H1 (cell line): ENCODE measurements at regions not wholly inside any gene's neighbourhood (a gene's known extent, or its start where the extent isn't known, plus 50 kb on each side); places are given as distances from the start of the nearest gene placed in this dataset.

Source experiments
- CTCF ChIA-PET: fragments of 300-600 bp; sonication (Branson Sonifier 250); formaldehyde crosslinking; loops from one replicate; lab custom pipeline; 2021; ENCODE audit not compliant: partially characterized antibody; lab: Charles Lee
- POLR2A ChIA-PET: fragments of 300-600 bp; sonication (Branson Sonifier 250); formaldehyde crosslinking; loops from one replicate; lab custom pipeline; 2021; ENCODE audit warnings: inconsistent platforms; ENCODE audit not compliant: partially characterized antibody; lab: Charles Lee
- DNase-seq, 2 experiments: peaks; one replicate each; pipeline versions ENCODE4 v3.0.0 to v3.0.0-alpha.2; 2010 to 2022; ENCODE audit warnings: low spot score in 2 of 2, low read depth in 1 of 2, mixed read lengths in 1 of 2
- FAIRE-seq: peaks from 2 replicates; lab custom pipeline; 2011; peaks lifted over from hg19 to GRCh38; lab: Jason Lieb, UNC
- H2AFZ ChIP-seq: 2 replicates; pipeline ENCODE4 v1.8.1; 2012; ENCODE audit warnings: low read length, inconsistent platforms
- H2AK5ac ChIP-seq: 2 replicates; pipeline ENCODE4 v1.6.1; 2013; ENCODE audit warnings: low read depth, low read length
- H2BK120ac ChIP-seq: replicated peaks from 2 replicates; pipeline ENCODE3; 2013; ENCODE audit warnings: low read depth, low read length, inconsistent platforms
- H2BK12ac ChIP-seq: 2 replicates; pipeline ENCODE4 v1.6.1; 2013; ENCODE audit warnings: low read depth, low read length
- H2BK15ac ChIP-seq: 2 replicates; pipeline ENCODE4 v1.6.1; 2013; ENCODE audit warnings: low read length
- H2BK20ac ChIP-seq: 2 replicates; pipeline ENCODE4 v1.6.1; 2013; ENCODE audit warnings: low read length
- H2BK5ac ChIP-seq: 2 replicates; pipeline ENCODE4 v1.6.1; 2013; ENCODE audit warnings: low read depth, low read length
- H3K14ac ChIP-seq: 2 replicates; pipeline ENCODE4 v1.6.1; 2013; ENCODE audit warnings: inconsistent platforms; ENCODE audit not compliant: insufficient read length
- H3K18ac ChIP-seq: 2 replicates; pipeline ENCODE4 v1.6.1; 2013; ENCODE audit warnings: low read length; ENCODE audit errors: extremely low read depth
- H3K23ac ChIP-seq: 2 replicates; pipeline ENCODE4 v1.6.1; 2013; ENCODE audit warnings: inconsistent platforms; ENCODE audit not compliant: insufficient read length
- H3K23me2 ChIP-seq: 2 replicates; pipeline ENCODE4 v1.6.1; 2013; ENCODE audit warnings: low read depth, low read length
- H3K27ac ChIP-seq: 2 replicates; pipeline ENCODE4 v1.6.1; 2011; ENCODE audit warnings: low read depth, low read length, inconsistent platforms
- H3K27me3 ChIP-seq, 4 experiments: replicated peaks in 1 of 4; 1 replicate in 1 of 4; 2 replicates in 3 of 4; pipeline versions ENCODE4 v1.6.1 to v1.8.1; 2011 to 2013; ENCODE audit warnings: low read length in 3 of 4, mild to moderate bottlenecking in 3 of 4, inconsistent platforms in 2 of 4, mixed read lengths in 2 of 4, moderate library complexity in 1 of 4; ENCODE audit not compliant: control insufficient read depth in 3 of 4, insufficient read depth in 3 of 4; ENCODE audit errors: extremely low read depth in 1 of 4
- H3K36me3 ChIP-seq, 4 experiments: 2 replicates each; pipeline versions ENCODE4 v1.6.1 to v1.8.1; 2011 to 2013; ENCODE audit warnings: mild to moderate bottlenecking in 4 of 4, low read length in 3 of 4, moderate library complexity in 2 of 4, control low read depth in 1 of 4, inconsistent platforms in 1 of 4; ENCODE audit not compliant: insufficient read depth in 4 of 4, control insufficient read depth in 2 of 4
- H3K4ac ChIP-seq: replicated peaks from 2 replicates; pipeline ENCODE3; 2013; ENCODE audit warnings: low read length, low read depth, mixed read lengths, inconsistent platforms; ENCODE audit not compliant: insufficient read length
- H3K4me1 ChIP-seq, 4 experiments: replicated peaks in 1 of 4; 1 replicate in 1 of 4; 2 replicates in 3 of 4; pipeline versions ENCODE4 v1.6.1 to v1.8.1; 2011 to 2013; ENCODE audit warnings: low read length in 3 of 4, inconsistent platforms in 2 of 4, mixed read lengths in 1 of 4; ENCODE audit not compliant: insufficient read depth in 4 of 4, control insufficient read depth in 3 of 4
- H3K4me2 ChIP-seq, 2 experiments: 2 replicates each; pipeline versions ENCODE4 v1.6.1 to v1.8.1; 2011 to 2013; ENCODE audit warnings: low read depth in 2 of 2, low read length in 2 of 2, control low read depth in 1 of 2, inconsistent platforms in 1 of 2, mild to moderate bottlenecking in 1 of 2; ENCODE audit not compliant: insufficient read depth in 1 of 2
- H3K4me3 ChIP-seq, 4 experiments: fragments of 200-600, 300-600 bp in 1 of 4; sonication (generic), shearing (Covaris generic), sonication (Bioruptor Twin) in 1 of 4; 2 replicates each; pipeline versions ENCODE4 v1.5.1 to v1.8.1; 2011 to 2016; ENCODE audit warnings: low read length in 4 of 4, low read depth in 3 of 4, control low read depth in 2 of 4, inconsistent platforms in 2 of 4, mild to moderate bottlenecking in 2 of 4, mixed read lengths in 1 of 4, moderate library complexity in 1 of 4; ENCODE audit not compliant: insufficient read depth in 2 of 4; ENCODE audit errors: extremely low read depth in 1 of 4
- H3K56ac ChIP-seq: replicated peaks from 2 replicates; pipeline ENCODE3; 2013; ENCODE audit warnings: low read depth, mild to moderate bottlenecking, mixed read lengths, low read length, inconsistent platforms; ENCODE audit not compliant: insufficient read length
- H3K79me1 ChIP-seq: 2 replicates; pipeline ENCODE4 v1.6.1; 2013; ENCODE audit warnings: low read depth, low read length, control low read depth
- H3K79me2 ChIP-seq, 2 experiments: 2 replicates each; pipeline versions ENCODE4 v1.6.1 to v1.8.1; 2012 to 2013; ENCODE audit warnings: low read length in 2 of 2, mild to moderate bottlenecking in 2 of 2, inconsistent platforms in 1 of 2; ENCODE audit not compliant: insufficient read depth in 2 of 2, control insufficient read depth in 1 of 2
- H3K9ac ChIP-seq, 4 experiments: replicated peaks in 1 of 4; 1 replicate in 1 of 4; 2 replicates in 3 of 4; pipeline versions ENCODE4 v1.6.1 to v1.8.1; 2011 to 2013; ENCODE audit warnings: low read depth in 3 of 4, low read length in 3 of 4, control low read depth in 2 of 4, mild to moderate bottlenecking in 2 of 4, moderate library complexity in 2 of 4, inconsistent platforms in 1 of 4; ENCODE audit errors: extremely low read depth in 1 of 4
- H3K9me3 ChIP-seq, 2 experiments: 2 replicates each; pipeline versions ENCODE4 v1.6.1 to v1.8.1; 2012 to 2013; ENCODE audit warnings: mild to moderate bottlenecking in 2 of 2, moderate library complexity in 2 of 2, control low read depth in 1 of 2, inconsistent platforms in 1 of 2, low read depth in 1 of 2, low read length in 1 of 2, mixed read lengths in 1 of 2; ENCODE audit not compliant: insufficient read depth in 2 of 2
- H4K20me1 ChIP-seq, 2 experiments: replicated peaks in 1 of 2; 2 replicates each; pipeline versions ENCODE3 to v1.8.1; 2011 to 2013; ENCODE audit warnings: inconsistent platforms in 2 of 2, low read length in 2 of 2, mild to moderate bottlenecking in 1 of 2; ENCODE audit not compliant: insufficient read depth in 2 of 2, control insufficient read depth in 1 of 2
- H4K5ac ChIP-seq: 2 replicates; pipeline ENCODE4 v1.6.1; 2013; ENCODE audit warnings: low read length, low read depth, mixed read lengths, inconsistent platforms; ENCODE audit not compliant: insufficient read length
- H4K8ac ChIP-seq: 2 replicates; pipeline ENCODE4 v1.8.0; 2013; ENCODE audit warnings: mild to moderate bottlenecking, moderate library complexity, low read length, inconsistent platforms; ENCODE audit not compliant: insufficient read depth; ENCODE audit errors: extremely low read depth
- H4K91ac ChIP-seq: replicated peaks from 2 replicates; pipeline ENCODE3; 2013; ENCODE audit warnings: low read length, mixed read lengths, inconsistent platforms; ENCODE audit not compliant: insufficient read length
- ASH2L ChIP-seq: fragments of 200-600, 300-600 bp; sonication (generic); IDR thresholded peaks from one replicate; pipeline ENCODE4 v1.7.1; 2017; ENCODE audit warnings: low read length
- ATF3 ChIP-seq: IDR thresholded peaks from 2 replicates; pipeline ENCODE4 v1.6.1; 2011; ENCODE audit warnings: low read depth, mild to moderate bottlenecking, low read length; ENCODE audit not compliant: insufficient read depth
- CBX8 ChIP-seq: fragments of 300-800, 300-1000 bp; sonication (generic); IDR thresholded peaks from 2 replicates; pipeline ENCODE4 v1.7.1; 2016; ENCODE audit warnings: low read depth, low read length, borderline replicate concordance
- CEBPB ChIP-seq: IDR thresholded peaks from 2 replicates; pipeline ENCODE4 v1.6.1; 2012; ENCODE audit warnings: low read depth, low read length
- CHD1 ChIP-seq: IDR thresholded peaks from 2 replicates; pipeline ENCODE4 v1.6.1; 2012; ENCODE audit warnings: low read depth, low read length, improper control_type of control experiment
- CREB1 ChIP-seq: IDR thresholded peaks from 2 replicates; pipeline ENCODE4 v1.6.1; 2012; ENCODE audit warnings: inconsistent platforms
- CTBP2 ChIP-seq: IDR thresholded peaks from 2 replicates; pipeline ENCODE4 v1.7.0; 2011; ENCODE audit warnings: borderline replicate concordance, mild to moderate bottlenecking, moderate library complexity, mixed read lengths, low read length; ENCODE audit not compliant: insufficient read depth, insufficient read length
- GTF2F1 ChIP-seq: IDR thresholded peaks from 2 replicates; pipeline ENCODE4 v1.6.1; 2012; ENCODE audit warnings: low read depth, low read length, improper control_type of control experiment, borderline replicate concordance
- NRF1 ChIP-seq: IDR thresholded peaks from 2 replicates; pipeline ENCODE4 v1.6.1; 2011; ENCODE audit warnings: mild to moderate bottlenecking, low read depth, low read length, improper control_type of control experiment
- RBBP5 ChIP-seq: IDR thresholded peaks from 2 replicates; pipeline ENCODE4 v1.7.1; 2012; ENCODE audit warnings: low read depth, mild to moderate bottlenecking, inconsistent platforms, low read length, moderate library complexity, borderline replicate concordance
- RFX5 ChIP-seq: IDR thresholded peaks from 2 replicates; pipeline ENCODE4 v1.6.1; 2011; ENCODE audit warnings: low read depth, low read length, improper control_type of control experiment, borderline replicate concordance
- SIRT6 ChIP-seq: IDR thresholded peaks from one replicate; pipeline ENCODE4 v1.7.1; 2012; ENCODE audit warnings: low read length, inconsistent platforms
- SP2 ChIP-seq: IDR thresholded peaks from 2 replicates; pipeline ENCODE4 v1.6.1; 2012; ENCODE audit warnings: mild to moderate bottlenecking, low read length, inconsistent platforms
- SP4 ChIP-seq: IDR thresholded peaks from 2 replicates; pipeline ENCODE4 v1.6.1; 2012; ENCODE audit warnings: low read length, inconsistent platforms
- SRF ChIP-seq: IDR thresholded peaks from 2 replicates; pipeline ENCODE4 v1.6.1; 2011; ENCODE audit warnings: mild to moderate bottlenecking, low read depth, low read length, moderate library complexity
- WGBS, 2 experiments: shearing (Covaris generic) in 1 of 2; methylation state at CpG; one replicate each; pipeline versions ENCODE4 v1.1.6 to v1.1.7; 2013 to 2015; ENCODE audit warnings: low lambda C conversion rate in 2 of 2, mixed read lengths in 2 of 2, inconsistent platforms in 1 of 2, low coverage in 1 of 2, missing lambda C conversion rate in 1 of 2; ENCODE audit not compliant: insufficient replicate concordance in 2 of 2, insufficient coverage in 1 of 2, insufficient read length in 1 of 2; ENCODE audit errors: extremely low coverage in 1 of 2, missing lambda C conversion rate in 1 of 2; 5-methylcytosine and 5-hydroxymethylcytosine counted together

- WGBS, 2 experiments = 83% methylated on average over 6 of the region's 6 CpGs; no CpG with 5 or more reads in 1 of the 2 experiments
- no peak overlapping the region for H2AFZ ChIP-seq
- FAIRE-seq = no peak
- TF ChIP-seq ATF3 = no peak
- no peak for TF ChIP-seq SP2
- no peak for TF ChIP-seq NRF1
- TF ChIP-seq SIRT6 = no peak
- no peak for TF ChIP-seq RBBP5
- no peak for TF ChIP-seq ASH2L
- TF ChIP-seq SRF = no peak
- no peak for TF ChIP-seq CBX8
- no peak for TF ChIP-seq CTBP2
- TF ChIP-seq CEBPB = no peak
- no peak for TF ChIP-seq GTF2F1
- no peak for TF ChIP-seq SP4
- TF ChIP-seq RFX5 = no peak
- no peak for TF ChIP-seq CREB1
- no peak for TF ChIP-seq CHD1
These were observed 90.7 kb downstream of the MAT2B start for GRCh38 chr5:163595932-163596607.

More at GRCh38 chr5:163595932-163596607, 90.7 kb downstream of the MAT2B start:
- H2BK15ac ChIP-seq = no peak overlapping the region
- no peak overlapping the region for H2BK5ac ChIP-seq
- ChIA-PET CTCF (interaction anchor here (0.7 to 1.9 kb wide), 3 partner anchors 16 to 908 kb away, joined by 3 to 8 read pairs (median 3); no protein-coding TSS in a partner anchor), POLR2A (no interaction called here)
- H3K79me1 ChIP-seq = no peaks in the 10 kb centered on the region
- no peak overlapping the region for H3K4me3 ChIP-seq
- H3K23ac ChIP-seq = no peak overlapping the region
- H4K5ac ChIP-seq = no peak overlapping the region
- no peak overlapping the region for H3K9ac ChIP-seq
- no peak overlapping the region for H3K14ac ChIP-seq
- DNase-seq = no peak
- H3K4ac ChIP-seq = no peak overlapping the region
- no peaks in the 10 kb centered on the region for H3K36me3 ChIP-seq
- no peaks in the 10 kb centered on the region for H4K20me1 ChIP-seq
- H3K18ac ChIP-seq = no peak overlapping the region
- no peak overlapping the region for H2BK20ac ChIP-seq
- no peaks in the 10 kb centered on the region for H3K27me3 ChIP-seq
- no peaks in the 10 kb centered on the region for H3K23me2 ChIP-seq
- H2BK120ac ChIP-seq = no peak overlapping the region
- no peak overlapping the region for H4K91ac ChIP-seq
- H3K4me2 ChIP-seq = no peak overlapping the region
- no peaks in the 10 kb centered on the region for H3K79me2 ChIP-seq
- H4K8ac ChIP-seq = no peak overlapping the region
- no peak overlapping the region for H3K27ac ChIP-seq
- H2BK12ac ChIP-seq = no peak overlapping the region
- H3K56ac ChIP-seq = no peak overlapping the region
- H3K9me3 ChIP-seq = no peaks in the 10 kb centered on the region
- H2AK5ac ChIP-seq = no peak overlapping the region
- H3K4me1 ChIP-seq = no peaks in the 10 kb centered on the region
